HG02678 (cell line): ENCODE measurements at regions not wholly inside any gene's neighbourhood (a gene's known extent, or its start where the extent isn't known, plus 50 kb on each side); places are given as distances from the start of the nearest gene placed in this dataset.

Source experiments
- ATAC-seq: cut with Tn5 transposase; IDR thresholded peaks from one replicate; pipeline ENCODE4 v1.9.1; 2021; ENCODE audit warnings: mild to moderate bottlenecking, moderate library complexity; ENCODE audit not compliant: unreplicated experiment

GRCh38 chr5:124444147-124444775 is 302.2 kb downstream of the ZNF608 start:
- peak; percentile 98 for ATAC-seq

GRCh38 chr5:124440471-124440870 is 306.0 kb downstream of the ZNF608 start:
- no peak for ATAC-seq

GRCh38 chr5:124439609-124440008 is 306.8 kb downstream of the ZNF608 start:
- no peak for ATAC-seq

GRCh38 chr5:124438903-124439281 is 307.5 kb downstream of the ZNF608 start:
- ATAC-seq, result no peak

GRCh38 chr5:124438026-124438902 is 308.2 kb downstream of the ZNF608 start:
- ATAC-seq, result no peak

- ATAC-seq, result no peak
Observed at GRCh38 chr5:124436294-124436693, 310.1 kb downstream of the ZNF608 start.

GRCh38 chr5:124433170-124433569 is 313.3 kb downstream of the ZNF608 start:
- ATAC-seq, result no peak

- no peak for ATAC-seq
Observed at GRCh38 chr5:124421584-124421983, 324.9 kb downstream of the ZNF608 start.

GRCh38 chr5:124420952-124421351 is 325.5 kb downstream of the ZNF608 start:
- no peak for ATAC-seq

- ATAC-seq, result no peak
Observed at GRCh38 chr5:124419531-124419930, 326.9 kb downstream of the ZNF608 start.

GRCh38 chr5:124418390-124418789 is 328.0 kb downstream of the ZNF608 start:
- ATAC-seq, result no peak

- ATAC-seq, result no peak
Observed at GRCh38 chr5:124417196-124417595, 329.2 kb downstream of the ZNF608 start.

GRCh38 chr5:124416627-124417026 is 329.8 kb downstream of the ZNF608 start:
- no peak for ATAC-seq

- no peak for ATAC-seq
Observed at GRCh38 chr5:124414973-124415372, 331.5 kb downstream of the ZNF608 start.

- ATAC-seq, result peak; percentile 93
Observed at GRCh38 chr5:124410539-124411488, 335.6 kb downstream of the ZNF608 start.

GRCh38 chr5:124408738-124409453 is 337.5 kb downstream of the ZNF608 start:
- ATAC-seq, result no peak

GRCh38 chr5:124404796-124405195 is 341.6 kb downstream of the ZNF608 start:
- no peak for ATAC-seq

GRCh38 chr5:124403281-124403680 is 343.2 kb downstream of the ZNF608 start:
- ATAC-seq, result no peak

- ATAC-seq, result no peak
Observed at GRCh38 chr5:124402144-124402581, 344.3 kb downstream of the ZNF608 start.

- no peak for ATAC-seq
Observed at GRCh38 chr5:124401476-124402143, 344.8 kb downstream of the ZNF608 start.
